Activated B cell treated with CpG ODN at 0.5 μM for 24 hours (primary cell): ENCODE measurements at regions not wholly inside any gene's neighbourhood (a gene's known extent, or its start where the extent isn't known, plus 50 kb on each side); places are given as distances from the start of the nearest gene placed in this dataset.

Source experiments
- ATAC-seq: fragments of 200-7000 bp; cut with Tn5 transposase; one replicate; pipeline ENCODE4 v1.10.0; 2021; ENCODE audit warnings: low read depth, mild to moderate bottlenecking, moderate library complexity
- CTCF ChIA-PET: fragments of 350-600 bp; sonication (Branson Sonifier 250); formaldehyde crosslinking; loops from one replicate; lab custom pipeline; 2021; ENCODE audit warnings: antibody characterized with exemption; lab: Charles Lee
- POLR2A ChIA-PET: fragments of 350-600 bp; sonication (Branson Sonifier 250); formaldehyde crosslinking; loops from one replicate; lab custom pipeline; 2021; ENCODE audit warnings: antibody characterized with exemption; lab: Charles Lee
- DNase-seq: peaks from one replicate; pipeline ENCODE4 v3.0.0; 2022
- H3K27ac Mint-ChIP-seq: one replicate; pipeline ENCODE4 v1.8.0; 2020; ENCODE audit warnings: mixed read lengths
- H3K27me3 Mint-ChIP-seq: one replicate; pipeline ENCODE4 v1.8.0; 2021; ENCODE audit warnings: mixed read lengths
- H3K36me3 Mint-ChIP-seq: one replicate; pipeline ENCODE4 v1.8.0; 2021; ENCODE audit warnings: low read depth, mixed read lengths
- H3K4me1 Mint-ChIP-seq: one replicate; pipeline ENCODE4 v1.8.0; 2021; ENCODE audit warnings: mixed read lengths
- H3K4me3 Mint-ChIP-seq: one replicate; pipeline ENCODE4 v1.8.0; 2020; ENCODE audit warnings: mild to moderate bottlenecking, mixed read lengths
- H3K9me3 Mint-ChIP-seq: one replicate; pipeline ENCODE4 v1.8.0; 2020; ENCODE audit warnings: mixed read lengths
- CTCF ChIP-seq: fragments of 200-600 bp; IDR thresholded peaks from one replicate; pipeline ENCODE4 v1.8.0; 2022; ENCODE audit warnings: antibody characterized with exemption, mild to moderate bottlenecking
- intact Hi-C: fragments of 100-400 bp; cut with micrococcal nuclease; formaldehyde crosslinking; loops from one replicate; pipeline ENCODE4 v1.15.1; 2024

- ATAC-seq, result no peak
- peaks cover 7% of the 10 kb centered on the region for H3K27me3 Mint-ChIP-seq
- POLR2A ChIA-PET, result no interaction called here
These were observed 302.7 kb downstream of the MAN2A1 start for GRCh38 chr5:109992264-109992915.

GRCh38 chr5:109994135-109994534 is 304.4 kb downstream of the MAN2A1 start:
- POLR2A ChIA-PET, result no interaction called here
- Mint-ChIP-seq H3K27ac (no peak overlapping the region), H3K9me3 (no peaks in the 10 kb centered on the region), H3K4me1 (no peaks in the 10 kb centered on the region), H3K4me3 (no peak overlapping the region), H3K36me3 (no peaks in the 10 kb centered on the region), H3K27me3 (peaks cover 7% of the 10 kb centered on the region)
- no peak for TF ChIP-seq CTCF
- ATAC-seq, result no peak
- no peak for DNase-seq
- intact Hi-C loops, result no loop called here
- CTCF ChIA-PET, result no interaction called here

More at GRCh38 chr5:109992264-109992915, 302.7 kb downstream of the MAN2A1 start:
- no peak for TF ChIP-seq CTCF
- H3K27ac Mint-ChIP-seq, result no peak overlapping the region
- no peaks in the 10 kb centered on the region for H3K36me3 Mint-ChIP-seq
- H3K9me3 Mint-ChIP-seq, result no peaks in the 10 kb centered on the region
- intact Hi-C loops, result no loop called here
- no peak for DNase-seq
- no peaks in the 10 kb centered on the region for H3K4me1 Mint-ChIP-seq
- no peak overlapping the region for H3K4me3 Mint-ChIP-seq
- CTCF ChIA-PET, result no interaction called here

GRCh38 chr5:109996246-109996645 is 306.5 kb downstream of the MAN2A1 start:
- intact Hi-C loops, result no loop called here
- H3K27ac Mint-ChIP-seq, result no peak overlapping the region
- DNase-seq, result no peak
- CTCF ChIA-PET, result no interaction called here
- no peaks in the 10 kb centered on the region for H3K9me3 Mint-ChIP-seq
- POLR2A ChIA-PET, result no interaction called here
- no peak for ATAC-seq
- TF ChIP-seq CTCF, result no peak
- H3K4me3 Mint-ChIP-seq, result no peak overlapping the region
- H3K27me3 Mint-ChIP-seq, result peaks cover 9% of the 10 kb centered on the region
- H3K36me3 Mint-ChIP-seq, result no peaks in the 10 kb centered on the region
- H3K4me1 Mint-ChIP-seq, result no peaks in the 10 kb centered on the region

- H3K27ac Mint-ChIP-seq, result no peak overlapping the region
- ATAC-seq, result no peak
- ChIA-PET CTCF (no interaction called here), POLR2A (no interaction called here)
- no peak for DNase-seq
- H3K9me3 Mint-ChIP-seq, result no peaks in the 10 kb centered on the region
- intact Hi-C loops, result no loop called here
- no peaks in the 10 kb centered on the region for H3K36me3 Mint-ChIP-seq
- H3K27me3 Mint-ChIP-seq, result peaks cover 9% of the 10 kb centered on the region
- no peak for TF ChIP-seq CTCF
- no peak overlapping the region for H3K4me3 Mint-ChIP-seq
- no peaks in the 10 kb centered on the region for H3K4me1 Mint-ChIP-seq
These were observed 307.4 kb downstream of the MAN2A1 start for GRCh38 chr5:109997161-109997560.

GRCh38 chr5:109998208-109998607 is 308.5 kb downstream of the MAN2A1 start:
- H3K36me3 Mint-ChIP-seq, result no peaks in the 10 kb centered on the region
- H3K27me3 Mint-ChIP-seq, result peaks cover 5% of the 10 kb centered on the region
- no peak overlapping the region for H3K27ac Mint-ChIP-seq
- ATAC-seq (no peak), DNase-seq (no peak)
- H3K9me3 Mint-ChIP-seq, result no peaks in the 10 kb centered on the region
- TF ChIP-seq CTCF, result no peak
- intact Hi-C loops, result no loop called here
- POLR2A ChIA-PET, result no interaction called here
- H3K4me3 Mint-ChIP-seq, result no peak overlapping the region
- CTCF ChIA-PET, result no interaction called here
- H3K4me1 Mint-ChIP-seq, result no peaks in the 10 kb centered on the region
